ENCODE measurements at regions not wholly inside any gene's neighbourhood (a gene's known extent, or its start where the extent isn't known, plus 50 kb on each side); places are given as distances from the start of the nearest gene placed in this dataset.
"Not testable (repeated sequence)": the region's sequence is repeated elsewhere in the genome, so short reads cannot be mapped to it uniquely, and the experiment has no call there.

- DNase-seq = no peak
Observed at GRCh38 chr10:64786989-64787388, 1265.8 kb downstream of the REEP3 start.

- DNase-seq = no peak
Observed at GRCh38 chr10:64795847-64796246, 1274.6 kb downstream of the REEP3 start.

DNA sequence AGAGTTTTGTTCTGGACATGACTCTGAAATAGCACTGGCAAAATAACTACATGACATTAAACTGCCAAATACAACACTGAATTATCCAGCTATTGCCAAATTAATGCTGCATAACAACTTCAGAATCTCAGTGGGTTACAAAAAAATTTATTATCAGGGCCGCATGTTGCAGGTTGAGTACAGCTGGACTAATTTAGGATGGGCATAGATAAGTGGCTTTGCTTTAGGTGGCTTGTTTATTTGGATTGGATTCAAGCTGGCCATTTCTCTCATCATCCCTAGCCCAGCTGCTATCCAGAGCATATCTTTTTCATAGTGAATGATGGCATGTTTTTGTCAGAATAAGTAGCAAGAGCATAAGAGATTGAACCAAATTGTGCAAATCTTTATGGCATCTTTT, 1277.1 kb downstream of the REEP3 start:
- DNase-seq = no peak

DNA sequence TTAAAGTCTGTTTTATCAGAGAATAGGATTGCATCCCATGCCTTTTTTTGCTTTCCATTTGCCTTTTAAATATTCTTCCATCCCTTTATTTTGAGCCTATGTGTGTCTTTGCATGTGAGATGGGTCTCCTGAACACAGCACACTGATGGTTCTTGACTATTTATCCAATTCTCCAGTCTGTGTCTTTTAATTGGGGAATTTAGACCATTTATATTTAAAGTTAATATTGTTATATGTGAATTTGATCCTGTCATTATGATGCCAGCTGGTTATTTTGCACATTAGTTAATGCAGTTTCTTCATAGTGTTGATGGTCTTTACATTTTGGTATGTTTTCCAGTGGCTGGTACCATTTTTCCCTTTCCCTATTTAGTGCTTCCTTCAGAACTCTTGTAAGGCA, 1287.0 kb downstream of the REEP3 start:
- DNase-seq = not testable (repeated sequence)

GRCh38 chr10:64810046-64810445, 1288.8 kb downstream of the REEP3 start:
- DNase-seq = not testable (repeated sequence)

- DNase-seq = no peak
Observed at GRCh38 chr10:64813391-64813790, 1292.2 kb downstream of the REEP3 start.

DNA sequence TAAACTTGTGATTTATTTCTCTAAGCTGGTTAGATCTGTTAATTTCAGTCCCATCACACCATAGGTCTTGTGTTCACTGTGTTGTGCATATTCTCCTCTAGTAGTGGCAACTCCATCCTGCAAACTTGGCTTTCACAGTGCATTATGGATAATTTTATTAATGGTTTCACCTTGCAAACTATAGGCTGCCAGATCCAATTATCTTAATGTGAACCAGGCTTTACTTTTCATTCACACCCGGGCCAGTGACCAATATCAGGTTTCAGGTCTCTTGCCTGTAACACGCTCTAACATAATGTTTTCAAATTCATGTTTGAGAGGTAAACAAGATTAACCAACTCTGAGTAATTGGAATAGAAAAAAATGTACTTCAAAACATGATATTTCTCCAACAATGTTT, 1293.0 kb downstream of the REEP3 start:
- no peak for DNase-seq

- no peak for DNase-seq
Observed at GRCh38 chr10:64829888-64830412, 1308.7 kb downstream of the REEP3 start.

DNA sequence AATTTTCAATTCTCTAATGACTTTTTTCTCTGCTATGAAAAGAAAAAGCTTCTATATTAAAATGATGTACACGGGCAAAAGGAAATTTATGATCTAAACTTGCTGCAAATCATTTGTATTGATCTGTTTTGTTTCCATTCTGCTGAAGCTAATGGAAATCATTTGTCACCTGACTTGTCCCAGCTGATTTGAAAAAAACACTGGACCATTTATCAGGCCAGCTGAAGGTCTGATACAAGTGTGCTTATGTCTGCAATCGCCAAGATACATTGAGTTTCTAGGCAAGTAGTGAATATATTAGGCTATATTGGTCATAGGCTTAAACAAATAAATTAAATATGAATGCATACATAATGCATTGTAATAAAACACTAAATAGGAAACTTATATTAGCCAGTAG, 1309.7 kb downstream of the REEP3 start:
- DNase-seq = no peak

- DNase-seq = no peak
Observed at GRCh38 chr10:64840341-64840740, 1319.1 kb downstream of the REEP3 start.

- DNase-seq = no peak
Observed at GRCh38 chr10:64846700-64847099, 1325.5 kb downstream of the REEP3 start.

DNA sequence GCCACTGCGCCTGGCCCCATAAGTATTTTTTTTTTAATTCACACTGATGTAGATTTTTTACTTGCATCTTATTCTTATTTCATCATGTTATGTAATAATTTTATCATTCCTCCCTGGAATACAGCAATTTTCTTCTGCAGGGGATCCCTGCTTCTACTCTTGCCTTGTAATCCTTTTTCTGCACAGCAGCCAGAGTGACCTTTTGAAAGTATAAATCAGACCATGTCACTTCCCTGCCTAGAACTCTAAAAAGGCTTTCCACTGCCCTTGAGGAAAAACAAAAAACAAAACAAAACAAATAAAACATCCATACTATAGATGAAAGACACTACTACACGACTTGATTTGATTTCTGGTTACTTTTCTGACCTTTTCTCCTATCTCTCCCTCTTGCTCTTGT, 1334.7 kb downstream of the REEP3 start:
- no peak for DNase-seq

GRCh38 chr10:64859911-64860310, 1338.7 kb downstream of the REEP3 start:
- no peak for DNase-seq

GRCh38 chr10:64863836-64864235, 1342.6 kb downstream of the REEP3 start:
- no peak for DNase-seq

GRCh38 chr10:64867501-64867962, 1346.3 kb downstream of the REEP3 start:
- DNase-seq = no peak

DNA sequence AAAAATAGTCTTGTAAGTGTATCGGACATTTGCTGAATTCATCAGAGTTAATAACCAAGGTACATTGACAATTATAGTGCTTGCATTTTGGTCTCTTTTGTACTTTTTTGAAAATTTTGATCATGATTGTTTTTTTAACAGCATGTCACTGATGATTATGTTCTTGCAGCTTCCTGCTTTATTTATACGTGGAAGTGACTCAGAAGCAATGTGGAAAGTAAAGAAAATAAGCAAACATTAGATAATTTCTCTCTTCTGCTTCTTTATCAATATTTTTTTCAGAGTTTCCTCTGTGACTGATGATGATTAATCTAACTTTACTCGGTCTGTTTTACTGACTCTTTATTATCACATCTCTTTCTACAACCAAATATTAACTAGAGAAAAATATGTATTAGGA, 1351.9 kb downstream of the REEP3 start:
- no peak for DNase-seq

DNA sequence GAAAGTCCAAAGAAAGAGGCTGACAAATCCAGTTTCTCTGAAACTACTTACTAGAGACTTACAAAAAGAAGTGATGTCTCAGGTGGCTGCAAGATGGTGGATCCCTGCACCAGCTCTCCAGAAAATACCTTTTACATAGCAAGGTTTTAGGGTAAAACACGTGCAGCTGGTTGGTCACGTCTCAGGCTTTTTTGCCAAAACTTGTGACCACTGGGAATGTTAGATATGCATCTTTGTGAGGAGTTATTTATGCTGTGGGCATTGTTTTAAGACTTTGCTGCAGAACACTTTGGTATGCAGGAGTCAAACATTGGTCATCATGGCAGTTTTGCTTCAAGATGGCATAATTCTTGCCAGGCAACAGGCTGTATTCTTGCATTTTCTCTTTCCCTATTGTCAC, 1352.8 kb downstream of the REEP3 start:
- DNase-seq = no peak

- no peak for DNase-seq
Observed at GRCh38 chr10:64880546-64880945, 1359.3 kb downstream of the REEP3 start.

GRCh38 chr10:64881257-64881656, 1360.1 kb downstream of the REEP3 start:
- DNase-seq = no peak

GRCh38 chr10:64896582-64896981, 1375.4 kb downstream of the REEP3 start:
- no peak for DNase-seq

GRCh38 chr10:64906311-64906710, 1385.1 kb downstream of the REEP3 start:
- DNase-seq = not testable (repeated sequence)

DNA sequence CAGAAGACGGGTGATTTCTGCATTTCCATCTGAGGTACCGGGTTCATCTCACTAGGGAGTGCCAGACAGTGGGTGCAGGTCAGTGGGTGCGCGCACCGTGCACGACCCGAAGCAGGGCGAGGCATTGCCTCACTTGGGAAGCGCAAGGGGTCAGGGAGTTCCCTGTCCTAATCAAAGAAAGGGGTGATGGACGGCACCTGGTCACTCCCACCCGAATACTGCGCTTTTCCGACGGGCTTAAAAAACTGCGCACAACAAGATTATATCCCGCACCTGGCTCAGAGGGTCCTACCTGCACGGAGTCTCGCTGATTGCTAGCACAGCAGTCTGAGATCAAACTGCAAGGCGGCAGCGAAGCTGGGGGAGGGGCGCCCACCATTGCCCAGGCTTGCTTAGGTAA, 1403.1 kb downstream of the REEP3 start:
- not testable (repeated sequence) for DNase-seq

DNA sequence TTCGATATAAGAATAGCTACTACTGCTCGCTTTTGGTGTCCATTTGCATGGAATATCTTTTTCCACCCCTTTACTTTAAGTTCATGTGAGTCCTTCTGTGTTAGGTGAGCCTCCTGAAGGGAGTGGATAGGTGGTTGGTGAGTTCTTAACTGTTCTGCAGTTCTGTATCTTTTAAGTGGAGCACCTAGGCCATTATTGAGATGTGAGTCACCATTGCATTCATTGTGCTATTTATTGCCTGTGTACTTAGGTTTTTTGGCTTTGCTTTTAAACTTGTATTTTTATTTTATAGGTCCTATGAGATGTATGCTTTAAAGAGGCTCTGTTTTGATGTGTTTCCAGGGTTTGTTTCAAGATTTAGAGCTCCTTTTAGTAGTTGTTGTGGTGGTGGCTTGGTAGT, 1430.8 kb downstream of the REEP3 start:
- no peak for DNase-seq

DNA sequence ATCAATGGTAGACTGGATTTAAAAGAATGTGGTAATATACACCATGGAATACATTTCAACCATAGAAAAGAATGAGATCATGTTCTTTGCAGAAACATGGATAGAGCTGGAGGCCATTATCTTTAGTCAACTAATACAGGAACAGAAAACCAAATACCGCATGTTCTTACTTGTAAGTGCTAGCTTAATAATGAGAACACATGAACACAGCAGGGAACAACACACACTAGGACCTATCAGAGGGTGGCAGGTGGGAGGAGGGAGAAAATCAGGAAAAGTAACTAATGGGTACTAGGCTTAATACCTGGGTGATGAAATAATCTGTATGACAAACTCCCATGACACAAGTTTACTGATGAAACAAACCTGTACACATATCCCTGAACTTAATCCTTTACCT, 1435.2 kb downstream of the REEP3 start:
- no peak for DNase-seq

GRCh38 chr10:64959116-64959515, 1437.9 kb downstream of the REEP3 start:
- DNase-seq = no peak

DNA sequence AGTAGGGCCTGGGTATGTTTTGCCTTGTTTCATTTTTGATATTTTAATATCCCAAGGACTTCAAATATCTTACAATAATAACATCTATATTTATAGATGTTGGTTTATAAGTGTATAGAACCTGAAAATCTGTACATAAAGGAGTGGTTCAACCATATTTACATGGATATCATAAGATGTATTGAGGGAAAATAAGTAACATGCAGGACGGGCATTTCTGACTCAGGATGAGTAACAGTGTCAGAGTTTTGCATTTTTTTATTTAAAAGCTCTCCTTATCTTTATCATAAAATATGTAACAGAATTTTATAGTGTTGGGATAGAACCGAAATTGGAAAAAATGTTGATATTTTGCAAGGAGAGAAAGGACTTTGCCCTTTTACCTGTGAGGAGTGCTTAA, 1438.7 kb downstream of the REEP3 start:
- DNase-seq = no peak

All from CD4-positive, alpha-beta T cell treated with Interleukin-10 for 1 hour (primary cell).